H1 (cell line): ENCODE measurements at regions not wholly inside any gene's neighbourhood (a gene's known extent, or its start where the extent isn't known, plus 50 kb on each side); places are given as distances from the start of the nearest gene placed in this dataset.
A peak's percentile ranks its signal among the peaks of the same experiment; 100 is the strongest.

ENCODE experiments used
- CTCF ChIA-PET: fragments of 300-600 bp; sonication (Branson Sonifier 250); formaldehyde crosslinking; loops from one replicate; lab custom pipeline; 2021; ENCODE audit not compliant: partially characterized antibody; lab: Charles Lee
- POLR2A ChIA-PET: fragments of 300-600 bp; sonication (Branson Sonifier 250); formaldehyde crosslinking; loops from one replicate; lab custom pipeline; 2021; ENCODE audit warnings: inconsistent platforms; ENCODE audit not compliant: partially characterized antibody; lab: Charles Lee
- DNase-seq, 2 experiments: peaks; one replicate each; pipeline versions ENCODE4 v3.0.0 to v3.0.0-alpha.2; 2010 to 2022; ENCODE audit warnings: low spot score in 2 of 2, low read depth in 1 of 2, mixed read lengths in 1 of 2
- FAIRE-seq: peaks from 2 replicates; lab custom pipeline; 2011; peaks lifted over from hg19 to GRCh38; lab: Jason Lieb, UNC
- H2AFZ ChIP-seq: 2 replicates; pipeline ENCODE4 v1.8.1; 2012; ENCODE audit warnings: low read length, inconsistent platforms
- H2AK5ac ChIP-seq: 2 replicates; pipeline ENCODE4 v1.6.1; 2013; ENCODE audit warnings: low read depth, low read length
- H2BK120ac ChIP-seq: replicated peaks from 2 replicates; pipeline ENCODE3; 2013; ENCODE audit warnings: low read depth, low read length, inconsistent platforms
- H2BK12ac ChIP-seq: 2 replicates; pipeline ENCODE4 v1.6.1; 2013; ENCODE audit warnings: low read depth, low read length
- H2BK15ac ChIP-seq: 2 replicates; pipeline ENCODE4 v1.6.1; 2013; ENCODE audit warnings: low read length
- H2BK20ac ChIP-seq: 2 replicates; pipeline ENCODE4 v1.6.1; 2013; ENCODE audit warnings: low read length
- H2BK5ac ChIP-seq: 2 replicates; pipeline ENCODE4 v1.6.1; 2013; ENCODE audit warnings: low read depth, low read length
- H3K14ac ChIP-seq: 2 replicates; pipeline ENCODE4 v1.6.1; 2013; ENCODE audit warnings: inconsistent platforms; ENCODE audit not compliant: insufficient read length
- H3K18ac ChIP-seq: 2 replicates; pipeline ENCODE4 v1.6.1; 2013; ENCODE audit warnings: low read length; ENCODE audit errors: extremely low read depth
- H3K23ac ChIP-seq: 2 replicates; pipeline ENCODE4 v1.6.1; 2013; ENCODE audit warnings: inconsistent platforms; ENCODE audit not compliant: insufficient read length
- H3K23me2 ChIP-seq: 2 replicates; pipeline ENCODE4 v1.6.1; 2013; ENCODE audit warnings: low read depth, low read length
- H3K27ac ChIP-seq: 2 replicates; pipeline ENCODE4 v1.6.1; 2011; ENCODE audit warnings: low read depth, low read length, inconsistent platforms
- H3K27me3 ChIP-seq, 4 experiments: replicated peaks in 1 of 4; 1 replicate in 1 of 4; 2 replicates in 3 of 4; pipeline versions ENCODE4 v1.6.1 to v1.8.1; 2011 to 2013; ENCODE audit warnings: low read length in 3 of 4, mild to moderate bottlenecking in 3 of 4, inconsistent platforms in 2 of 4, mixed read lengths in 2 of 4, moderate library complexity in 1 of 4; ENCODE audit not compliant: control insufficient read depth in 3 of 4, insufficient read depth in 3 of 4; ENCODE audit errors: extremely low read depth in 1 of 4
- H3K36me3 ChIP-seq, 4 experiments: 2 replicates each; pipeline versions ENCODE4 v1.6.1 to v1.8.1; 2011 to 2013; ENCODE audit warnings: mild to moderate bottlenecking in 4 of 4, low read length in 3 of 4, moderate library complexity in 2 of 4, control low read depth in 1 of 4, inconsistent platforms in 1 of 4; ENCODE audit not compliant: insufficient read depth in 4 of 4, control insufficient read depth in 2 of 4
- H3K4ac ChIP-seq: replicated peaks from 2 replicates; pipeline ENCODE3; 2013; ENCODE audit warnings: low read length, low read depth, mixed read lengths, inconsistent platforms; ENCODE audit not compliant: insufficient read length
- H3K4me1 ChIP-seq, 4 experiments: replicated peaks in 1 of 4; 1 replicate in 1 of 4; 2 replicates in 3 of 4; pipeline versions ENCODE4 v1.6.1 to v1.8.1; 2011 to 2013; ENCODE audit warnings: low read length in 3 of 4, inconsistent platforms in 2 of 4, mixed read lengths in 1 of 4; ENCODE audit not compliant: insufficient read depth in 4 of 4, control insufficient read depth in 3 of 4
- H3K4me2 ChIP-seq, 2 experiments: 2 replicates each; pipeline versions ENCODE4 v1.6.1 to v1.8.1; 2011 to 2013; ENCODE audit warnings: low read depth in 2 of 2, low read length in 2 of 2, control low read depth in 1 of 2, inconsistent platforms in 1 of 2, mild to moderate bottlenecking in 1 of 2; ENCODE audit not compliant: insufficient read depth in 1 of 2
- H3K4me3 ChIP-seq, 4 experiments: fragments of 200-600, 300-600 bp in 1 of 4; sonication (generic), shearing (Covaris generic), sonication (Bioruptor Twin) in 1 of 4; 2 replicates each; pipeline versions ENCODE4 v1.5.1 to v1.8.1; 2011 to 2016; ENCODE audit warnings: low read length in 4 of 4, low read depth in 3 of 4, control low read depth in 2 of 4, inconsistent platforms in 2 of 4, mild to moderate bottlenecking in 2 of 4, mixed read lengths in 1 of 4, moderate library complexity in 1 of 4; ENCODE audit not compliant: insufficient read depth in 2 of 4; ENCODE audit errors: extremely low read depth in 1 of 4
- H3K56ac ChIP-seq: replicated peaks from 2 replicates; pipeline ENCODE3; 2013; ENCODE audit warnings: low read depth, mild to moderate bottlenecking, mixed read lengths, low read length, inconsistent platforms; ENCODE audit not compliant: insufficient read length
- H3K79me1 ChIP-seq: 2 replicates; pipeline ENCODE4 v1.6.1; 2013; ENCODE audit warnings: low read depth, low read length, control low read depth
- H3K79me2 ChIP-seq, 2 experiments: 2 replicates each; pipeline versions ENCODE4 v1.6.1 to v1.8.1; 2012 to 2013; ENCODE audit warnings: low read length in 2 of 2, mild to moderate bottlenecking in 2 of 2, inconsistent platforms in 1 of 2; ENCODE audit not compliant: insufficient read depth in 2 of 2, control insufficient read depth in 1 of 2
- H3K9ac ChIP-seq, 4 experiments: replicated peaks in 1 of 4; 1 replicate in 1 of 4; 2 replicates in 3 of 4; pipeline versions ENCODE4 v1.6.1 to v1.8.1; 2011 to 2013; ENCODE audit warnings: low read depth in 3 of 4, low read length in 3 of 4, control low read depth in 2 of 4, mild to moderate bottlenecking in 2 of 4, moderate library complexity in 2 of 4, inconsistent platforms in 1 of 4; ENCODE audit errors: extremely low read depth in 1 of 4
- H3K9me3 ChIP-seq, 2 experiments: 2 replicates each; pipeline versions ENCODE4 v1.6.1 to v1.8.1; 2012 to 2013; ENCODE audit warnings: mild to moderate bottlenecking in 2 of 2, moderate library complexity in 2 of 2, control low read depth in 1 of 2, inconsistent platforms in 1 of 2, low read depth in 1 of 2, low read length in 1 of 2, mixed read lengths in 1 of 2; ENCODE audit not compliant: insufficient read depth in 2 of 2
- H4K20me1 ChIP-seq, 2 experiments: replicated peaks in 1 of 2; 2 replicates each; pipeline versions ENCODE3 to v1.8.1; 2011 to 2013; ENCODE audit warnings: inconsistent platforms in 2 of 2, low read length in 2 of 2, mild to moderate bottlenecking in 1 of 2; ENCODE audit not compliant: insufficient read depth in 2 of 2, control insufficient read depth in 1 of 2
- H4K5ac ChIP-seq: 2 replicates; pipeline ENCODE4 v1.6.1; 2013; ENCODE audit warnings: low read length, low read depth, mixed read lengths, inconsistent platforms; ENCODE audit not compliant: insufficient read length
- H4K8ac ChIP-seq: 2 replicates; pipeline ENCODE4 v1.8.0; 2013; ENCODE audit warnings: mild to moderate bottlenecking, moderate library complexity, low read length, inconsistent platforms; ENCODE audit not compliant: insufficient read depth; ENCODE audit errors: extremely low read depth
- H4K91ac ChIP-seq: replicated peaks from 2 replicates; pipeline ENCODE3; 2013; ENCODE audit warnings: low read length, mixed read lengths, inconsistent platforms; ENCODE audit not compliant: insufficient read length
- NANOG ChIP-seq: IDR thresholded peaks from 2 replicates; pipeline ENCODE4 v1.6.1; 2011; ENCODE audit warnings: low read length, low read depth, mild to moderate bottlenecking, inconsistent platforms; ENCODE audit not compliant: insufficient read depth, poor library complexity, severe bottlenecking
- TCF12 ChIP-seq: IDR thresholded peaks from 2 replicates; pipeline ENCODE4 v1.6.1; 2011; ENCODE audit warnings: low read depth, mild to moderate bottlenecking, low read length
- WGBS, 2 experiments: shearing (Covaris generic) in 1 of 2; methylation state at CpG; one replicate each; pipeline versions ENCODE4 v1.1.6 to v1.1.7; 2013 to 2015; ENCODE audit warnings: low lambda C conversion rate in 2 of 2, mixed read lengths in 2 of 2, inconsistent platforms in 1 of 2, low coverage in 1 of 2, missing lambda C conversion rate in 1 of 2; ENCODE audit not compliant: insufficient replicate concordance in 2 of 2, insufficient coverage in 1 of 2, insufficient read length in 1 of 2; ENCODE audit errors: extremely low coverage in 1 of 2, missing lambda C conversion rate in 1 of 2; 5-methylcytosine and 5-hydroxymethylcytosine counted together

- ChIA-PET CTCF (interaction anchor here (0.9 kb wide), 1 partner anchor 21 kb away, joined by 3 read pairs; no protein-coding TSS in a partner anchor), POLR2A (interaction anchor here (0.8 to 1.2 kb wide), 2 partner anchors 8 to 227 kb away, joined by 3 read pairs; no protein-coding TSS in a partner anchor)
- Histone ChIP-seq H3K27me3 (no peaks in the 10 kb centered on the region; a peak in 1 of 7 replicates), H4K8ac (no peak overlapping the region), H3K36me3 (no peaks in the 10 kb centered on the region), H3K27ac (no peak overlapping the region), H3K23ac (no peak overlapping the region), H2BK120ac (no peak overlapping the region), H3K23me2 (no peaks in the 10 kb centered on the region), H4K5ac (no peak overlapping the region), H3K79me2 (no peaks in the 10 kb centered on the region), H3K9me3 (no peaks in the 10 kb centered on the region), H2BK12ac (no peak overlapping the region), H2BK15ac (no peak overlapping the region), H3K18ac (no peak overlapping the region), H3K4me2 (no peak overlapping the region), H3K4me3 (no peak overlapping the region), H3K9ac (no peak overlapping the region), H3K56ac (no peak overlapping the region), H3K79me1 (no peaks in the 10 kb centered on the region), H4K20me1 (no peaks in the 10 kb centered on the region), H3K4ac (no peak overlapping the region), H2AFZ (no peak overlapping the region), H2BK5ac (no peak overlapping the region), H3K14ac (no peak overlapping the region), H3K4me1 (peaks cover 0 to 9% (median 8%) of the 10 kb centered on the region in 4 experiments; a peak in 5 of 7 replicates), H4K91ac (no peak overlapping the region), H2AK5ac (no peak overlapping the region), H2BK20ac (no peak overlapping the region)
- FAIRE-seq (peak; percentile 36), DNase-seq (no peak)
- 33% methylated on average over 4 of the region's 4 CpGs; no CpG with 5 or more reads in 1 of the 2 experiments for WGBS, 2 experiments
- TF ChIP-seq NANOG (peak; percentile 65), TCF12 (0 out of 2 replicates have a peak, but pooled peaks have one; percentile 30)
These were observed 274.6 kb downstream of the NKX6-1 start for GRCh38 chr4:84224522-84224921.
